Cardiac fibroblast (primary cell): ENCODE measurements at regions not wholly inside any gene's neighbourhood (a gene's known extent, or its start where the extent isn't known, plus 50 kb on each side); places are given as distances from the start of the nearest gene placed in this dataset.
A peak's percentile ranks its signal among the peaks of the same experiment; 100 is the strongest.

Experiments
- DNase-seq, 2 donors: peaks; one replicate each; pipeline versions ENCODE4 v3.0.0 to v3.0.0-alpha.2; 2010; ENCODE audit warnings: low read depth in 2 of 2
- H3K4me3 ChIP-seq, 2 donors: replicated peaks in 1 of 2; 1 replicate in 1 of 2; 2 replicates in 1 of 2; pipeline ENCODE4 v1.5.1; 2011; ENCODE audit warnings: low read depth in 2 of 2, low read length in 2 of 2, mild to moderate bottlenecking in 2 of 2, moderate library complexity in 1 of 2
- CTCF ChIP-seq: IDR thresholded peaks from one replicate; pipeline ENCODE4 v1.5.1; 2011; ENCODE audit warnings: low read depth, mild to moderate bottlenecking, low read length, inconsistent platforms

DNA sequence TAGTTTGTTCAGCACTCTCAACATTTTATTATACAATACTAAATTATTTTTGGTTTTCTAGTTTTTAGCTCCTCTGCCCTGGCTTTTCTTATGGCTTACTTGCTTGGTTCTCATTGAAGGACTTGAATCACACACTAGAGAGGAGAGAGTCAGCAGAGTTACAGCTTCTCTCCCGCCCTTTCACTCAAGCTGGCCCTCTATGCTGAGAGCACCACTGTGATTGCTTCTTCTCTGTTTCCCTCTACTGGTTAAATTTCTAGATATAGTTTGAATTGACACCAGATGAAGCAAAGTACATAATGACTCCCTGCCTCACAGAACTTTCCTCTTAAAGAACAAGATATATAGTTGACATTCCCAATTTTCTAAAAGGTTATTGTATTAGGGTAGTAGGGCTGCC is 767.3 kb upstream of the SORCS1 start:
- no peak for DNase-seq
- no peak for TF ChIP-seq CTCF
- H3K4me3 ChIP-seq, result no peak overlapping the region

DNA sequence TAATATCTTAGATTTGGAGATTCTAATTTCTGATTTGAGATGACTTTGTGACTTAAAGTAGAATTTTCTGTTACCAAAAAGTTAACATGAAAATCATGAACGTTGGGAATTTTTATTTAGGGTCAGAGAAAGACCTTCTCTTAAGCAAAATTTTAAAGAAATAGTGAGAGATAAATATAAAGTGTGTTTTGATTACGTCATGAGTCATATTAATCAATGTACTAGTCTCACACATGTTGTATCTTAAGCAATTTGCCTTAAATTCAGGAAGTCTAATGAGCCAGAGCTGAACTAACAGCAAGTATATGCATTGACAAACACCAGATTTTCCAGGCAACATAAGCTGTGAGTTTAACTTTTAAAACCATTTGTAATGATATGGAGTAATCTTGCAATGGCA is 765.5 kb upstream of the SORCS1 start:
- no peak for TF ChIP-seq CTCF
- no peak for DNase-seq
- H3K4me3 ChIP-seq, result no peak overlapping the region

GRCh38 chr10:107924458-107924857 is 760.0 kb upstream of the SORCS1 start:
- DNase-seq, result no peak
- TF ChIP-seq CTCF, result no peak
- no peak overlapping the region for H3K4me3 ChIP-seq

DNA sequence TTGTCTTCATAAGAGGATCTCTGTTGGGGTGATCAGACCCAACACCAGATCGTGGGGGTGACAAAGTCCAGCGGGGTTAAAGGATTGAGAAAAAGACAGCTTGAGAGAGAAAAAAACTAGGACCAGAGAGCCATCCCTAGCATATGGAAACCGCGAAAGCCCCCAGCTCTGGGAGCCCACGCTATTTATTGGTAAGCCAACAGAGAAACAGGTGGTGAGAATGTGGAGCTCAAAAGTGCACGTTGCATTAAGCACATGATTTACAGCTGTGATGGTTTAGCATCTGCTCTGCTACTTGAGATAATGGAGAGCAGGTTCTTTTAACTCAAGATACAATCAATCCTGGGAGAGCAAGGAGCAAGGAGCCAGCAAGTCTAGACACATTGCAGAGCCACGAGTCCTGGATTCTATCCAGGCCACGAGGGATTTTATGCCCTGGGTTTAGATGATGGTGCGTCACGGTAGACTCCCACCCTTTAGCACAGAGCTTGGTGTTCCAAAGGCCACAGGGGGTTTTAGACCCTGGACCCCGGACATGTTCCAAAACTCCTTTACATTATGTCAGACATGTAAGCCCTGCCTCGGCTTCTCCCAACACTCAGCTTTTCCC is 755.2 kb upstream of the SORCS1 start:
- TF ChIP-seq CTCF, result no peak
- no peak for DNase-seq
- H3K4me3 ChIP-seq, result no peak overlapping the region

- TF ChIP-seq CTCF, result no peak
- DNase-seq, result no peak
- no peak overlapping the region for H3K4me3 ChIP-seq
These were observed 753.7 kb upstream of the SORCS1 start for GRCh38 chr10:107918171-107918570.

DNA sequence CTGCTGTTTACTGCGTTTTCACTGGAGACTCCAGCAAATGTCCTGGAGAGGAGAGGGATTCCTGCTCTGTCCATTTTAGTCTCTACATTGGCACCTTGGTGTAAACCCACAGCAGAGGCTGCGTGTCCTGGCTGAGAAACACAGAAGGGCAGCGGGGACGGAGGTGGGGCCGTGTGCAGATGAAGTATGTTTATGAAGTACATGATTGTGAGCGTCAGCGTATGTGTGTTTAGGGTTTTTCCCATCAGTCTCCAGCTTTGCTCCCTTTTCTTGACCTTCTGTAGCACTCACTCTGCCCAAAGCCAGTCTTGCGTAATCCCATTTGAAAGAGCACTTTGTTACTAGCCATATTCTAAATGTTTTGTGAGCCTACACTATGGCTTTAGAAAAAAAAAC is 750.7 kb upstream of the SORCS1 start:
- peak; percentile 1 to 32 for DNase-seq
- H3K4me3 ChIP-seq, result peak overlapping the region in 1 of 2 donors; percentile 29
- TF ChIP-seq CTCF, result no peak

DNA sequence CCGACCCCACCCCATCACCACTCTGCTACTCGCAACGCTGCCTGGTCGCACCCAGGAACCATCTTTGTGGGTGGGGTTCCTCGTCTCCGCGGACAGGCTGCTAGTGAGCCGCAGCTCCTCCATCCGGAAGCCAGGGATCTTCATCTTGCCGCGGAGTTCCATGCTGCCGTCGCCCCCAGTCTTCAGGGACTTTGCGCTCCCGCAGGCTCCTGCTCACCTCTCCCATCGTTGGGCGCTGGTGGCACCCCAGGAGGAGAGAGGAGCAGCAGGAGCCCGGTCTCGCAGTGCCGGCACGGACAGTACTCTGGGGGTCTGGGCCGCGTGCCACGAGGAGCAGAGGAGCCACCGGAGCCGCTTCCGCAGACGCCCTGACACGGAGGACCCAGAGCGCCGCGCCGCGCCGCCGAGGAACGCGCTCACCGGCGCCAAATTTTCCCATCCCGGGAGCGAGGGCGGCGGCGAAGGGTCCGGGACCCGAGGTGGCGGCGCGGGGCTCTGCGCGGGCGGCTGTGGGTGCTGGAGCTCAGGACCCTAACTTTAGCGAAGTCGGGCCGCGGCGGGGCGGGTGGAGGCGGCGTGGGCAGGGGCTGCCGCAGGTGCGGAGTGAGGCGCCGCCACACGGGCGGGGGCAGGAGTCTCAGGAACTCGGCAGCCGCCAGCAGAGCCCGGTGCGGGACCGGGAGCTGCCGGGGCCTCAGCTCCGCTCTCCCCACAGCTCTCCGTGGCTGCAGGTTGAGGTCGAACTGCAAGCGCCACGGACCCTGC is 750.1 kb upstream of the SORCS1 start:
- TF ChIP-seq CTCF, result no peak
- H3K4me3 ChIP-seq, result peak overlapping the region in 1 of 2 donors; percentile 33
- DNase-seq, result peak in 1 of 2 donors; percentile 0
